Esophagus muscularis mucosa (tissue), 3 donors: ENCODE measurements at regions not wholly inside any gene's neighbourhood (a gene's known extent, or its start where the extent isn't known, plus 50 kb on each side); places are given as distances from the start of the nearest gene placed in this dataset.

ENCODE experiments used
- EP300 ChIP-seq: sonication (generic); formaldehyde crosslinking; IDR thresholded peaks from one replicate; pipeline ENCODE4 v1.6.1; 2017; ENCODE audit warnings: antibody characterized with exemption
- POLR2AphosphoS5 ChIP-seq, 2 donors: sonication (generic); formaldehyde crosslinking; IDR thresholded peaks; one replicate each; pipeline ENCODE4 v1.6.1; 2017; ENCODE audit warnings: antibody characterized with exemption in 2 of 2

DNA sequence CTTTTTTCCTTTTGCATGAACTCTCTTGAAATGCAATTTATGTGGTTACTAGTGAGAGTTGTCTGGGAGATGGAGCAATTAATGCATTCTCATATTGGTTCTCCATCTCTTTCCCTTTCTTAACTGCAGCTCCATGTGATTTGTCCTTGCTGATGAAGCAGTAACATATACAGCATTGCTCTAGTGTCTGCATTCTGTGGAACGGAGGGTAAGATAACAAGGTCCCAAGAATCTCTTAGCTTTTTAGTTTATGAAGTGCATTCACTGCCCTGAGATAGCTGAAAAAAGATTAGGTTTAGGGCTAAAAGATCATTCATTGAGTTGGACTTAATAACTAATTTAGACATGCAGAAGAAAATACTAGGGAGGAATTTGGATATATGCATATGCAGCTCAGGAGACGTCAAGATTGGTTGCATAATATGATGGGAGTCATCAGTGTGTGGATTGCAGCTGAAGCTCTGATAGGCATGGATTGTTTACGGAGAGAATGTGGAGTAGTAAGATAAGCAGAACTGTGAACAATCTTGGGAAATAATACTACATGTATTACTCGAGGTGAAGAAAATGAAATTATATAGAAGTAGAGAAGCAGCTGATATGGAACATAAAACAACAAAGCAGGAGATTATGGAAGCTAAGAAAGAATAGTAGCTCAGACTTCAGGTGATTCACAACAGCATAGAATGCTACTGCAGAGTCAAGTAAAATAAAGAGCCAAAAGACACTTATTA lies 404.7 kb downstream of the ARL4A start:
- TF ChIP-seq EP300 (no peak), POLR2AphosphoS5 (IDR thresholded peaks at IDR 0.05) (no peak)
